22Rv1 (cell line): ENCODE measurements at regions not wholly inside any gene's neighbourhood (a gene's known extent, or its start where the extent isn't known, plus 50 kb on each side); places are given as distances from the start of the nearest gene placed in this dataset.

Source experiments
- ZFX ChIP-seq: fragments of 450-650 bp; IDR thresholded peaks from 2 replicates; pipeline ENCODE4 v1.6.1; 2017; ENCODE audit warnings: antibody characterized with exemption, borderline replicate concordance
- TF ChIP-seq, protein P1 (sequence below): fragments of 450-650 bp; IDR thresholded peaks from 2 replicates; pipeline ENCODE4 v1.5.1; 2017; ENCODE audit warnings: mild to moderate bottlenecking

DNA sequence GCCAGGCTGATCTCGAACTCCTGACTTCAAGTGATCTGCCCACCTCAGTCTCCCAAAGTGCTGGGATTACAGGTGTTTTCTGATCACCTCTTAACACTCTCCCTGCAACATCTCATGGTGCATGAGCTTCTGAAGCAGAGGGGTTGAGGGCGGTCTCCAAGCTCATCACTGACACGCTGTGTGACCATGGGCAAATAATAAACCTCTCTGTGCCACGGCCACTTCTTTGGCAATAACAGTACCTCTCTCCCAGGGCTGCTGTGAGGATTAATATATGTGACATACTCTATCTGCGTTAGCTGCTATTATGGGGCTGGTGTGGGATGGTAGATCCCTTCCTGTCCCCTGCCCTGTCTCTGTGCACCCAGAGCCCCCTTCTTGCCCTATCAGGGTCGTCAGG, 62.9 kb upstream of the LHX5 start:
- TF ChIP-seq, protein P1, sequence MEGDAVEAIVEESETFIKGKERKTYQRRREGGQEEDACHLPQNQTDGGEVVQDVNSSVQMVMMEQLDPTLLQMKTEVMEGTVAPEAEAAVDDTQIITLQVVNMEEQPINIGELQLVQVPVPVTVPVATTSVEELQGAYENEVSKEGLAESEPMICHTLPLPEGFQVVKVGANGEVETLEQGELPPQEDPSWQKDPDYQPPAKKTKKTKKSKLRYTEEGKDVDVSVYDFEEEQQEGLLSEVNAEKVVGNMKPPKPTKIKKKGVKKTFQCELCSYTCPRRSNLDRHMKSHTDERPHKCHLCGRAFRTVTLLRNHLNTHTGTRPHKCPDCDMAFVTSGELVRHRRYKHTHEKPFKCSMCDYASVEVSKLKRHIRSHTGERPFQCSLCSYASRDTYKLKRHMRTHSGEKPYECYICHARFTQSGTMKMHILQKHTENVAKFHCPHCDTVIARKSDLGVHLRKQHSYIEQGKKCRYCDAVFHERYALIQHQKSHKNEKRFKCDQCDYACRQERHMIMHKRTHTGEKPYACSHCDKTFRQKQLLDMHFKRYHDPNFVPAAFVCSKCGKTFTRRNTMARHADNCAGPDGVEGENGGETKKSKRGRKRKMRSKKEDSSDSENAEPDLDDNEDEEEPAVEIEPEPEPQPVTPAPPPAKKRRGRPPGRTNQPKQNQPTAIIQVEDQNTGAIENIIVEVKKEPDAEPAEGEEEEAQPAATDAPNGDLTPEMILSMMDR = no peak
- TF ChIP-seq ZFX = no peak
